ENCODE measurements at regions not wholly inside any gene's neighbourhood (a gene's known extent, or its start where the extent isn't known, plus 50 kb on each side); places are given as distances from the start of the nearest gene placed in this dataset.

DNA sequence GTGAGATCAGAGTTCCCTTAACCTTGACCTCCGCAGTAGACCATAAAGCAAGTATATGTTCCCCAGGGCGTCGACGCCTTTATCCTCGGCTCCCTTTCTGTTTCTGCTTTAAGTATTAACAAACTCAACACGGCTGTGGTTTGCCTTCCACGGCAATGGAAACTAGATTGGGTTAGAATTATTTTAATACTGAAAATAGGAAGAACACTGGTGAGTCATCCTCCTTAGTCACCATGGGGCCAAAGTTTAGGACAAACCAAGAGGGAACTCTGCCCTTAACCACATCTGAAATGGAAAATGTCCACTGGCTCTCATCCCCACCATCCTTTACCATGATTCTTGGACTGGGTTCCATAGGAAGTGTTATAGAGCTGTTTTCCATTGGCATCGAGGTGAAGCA lies 386.1 kb downstream of the ACTL7B start:
- DNase-seq (ENCODE audit: extremely low read depth, low read depth), result no peak

DNA sequence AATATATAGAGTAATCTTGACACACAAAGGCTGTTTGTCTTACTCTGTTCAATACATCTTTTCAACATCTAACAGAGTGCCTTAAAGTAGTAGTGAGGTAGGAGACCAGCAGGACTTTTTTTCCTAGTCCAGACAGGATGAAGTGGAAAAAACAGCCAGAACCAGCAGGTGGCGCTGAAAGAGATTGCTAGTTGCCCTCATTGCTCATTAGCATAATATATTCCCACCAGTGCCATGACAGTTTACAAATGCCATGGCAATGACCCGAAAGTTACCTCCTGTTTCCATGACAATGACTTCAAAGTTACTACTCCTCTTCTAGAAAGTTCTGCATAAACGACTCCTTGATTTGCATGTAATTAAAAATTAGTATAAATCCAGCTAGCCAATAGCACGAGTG lies 387.4 kb downstream of the ACTL7B start:
- no peak overlapping the region for H3K4me3 ChIP-seq (replicated peaks; ENCODE audit: low read depth, low read length)
- TF ChIP-seq, protein P1, sequence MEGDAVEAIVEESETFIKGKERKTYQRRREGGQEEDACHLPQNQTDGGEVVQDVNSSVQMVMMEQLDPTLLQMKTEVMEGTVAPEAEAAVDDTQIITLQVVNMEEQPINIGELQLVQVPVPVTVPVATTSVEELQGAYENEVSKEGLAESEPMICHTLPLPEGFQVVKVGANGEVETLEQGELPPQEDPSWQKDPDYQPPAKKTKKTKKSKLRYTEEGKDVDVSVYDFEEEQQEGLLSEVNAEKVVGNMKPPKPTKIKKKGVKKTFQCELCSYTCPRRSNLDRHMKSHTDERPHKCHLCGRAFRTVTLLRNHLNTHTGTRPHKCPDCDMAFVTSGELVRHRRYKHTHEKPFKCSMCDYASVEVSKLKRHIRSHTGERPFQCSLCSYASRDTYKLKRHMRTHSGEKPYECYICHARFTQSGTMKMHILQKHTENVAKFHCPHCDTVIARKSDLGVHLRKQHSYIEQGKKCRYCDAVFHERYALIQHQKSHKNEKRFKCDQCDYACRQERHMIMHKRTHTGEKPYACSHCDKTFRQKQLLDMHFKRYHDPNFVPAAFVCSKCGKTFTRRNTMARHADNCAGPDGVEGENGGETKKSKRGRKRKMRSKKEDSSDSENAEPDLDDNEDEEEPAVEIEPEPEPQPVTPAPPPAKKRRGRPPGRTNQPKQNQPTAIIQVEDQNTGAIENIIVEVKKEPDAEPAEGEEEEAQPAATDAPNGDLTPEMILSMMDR (IDR thresholded peaks at IDR 0.05; ENCODE audit: low read depth, low read length, missing control alignments), result peak; percentile 64
- DNase-seq (ENCODE audit: extremely low read depth, low read depth), result no peak

More for the DNA sequence above, 386.1 kb downstream of the ACTL7B start:
- TF ChIP-seq, protein P1 (IDR thresholded peaks at IDR 0.05; ENCODE audit: low read depth, low read length, missing control alignments), result no peak
- no peak overlapping the region for H3K4me3 ChIP-seq (replicated peaks; ENCODE audit: low read depth, low read length)

DNA sequence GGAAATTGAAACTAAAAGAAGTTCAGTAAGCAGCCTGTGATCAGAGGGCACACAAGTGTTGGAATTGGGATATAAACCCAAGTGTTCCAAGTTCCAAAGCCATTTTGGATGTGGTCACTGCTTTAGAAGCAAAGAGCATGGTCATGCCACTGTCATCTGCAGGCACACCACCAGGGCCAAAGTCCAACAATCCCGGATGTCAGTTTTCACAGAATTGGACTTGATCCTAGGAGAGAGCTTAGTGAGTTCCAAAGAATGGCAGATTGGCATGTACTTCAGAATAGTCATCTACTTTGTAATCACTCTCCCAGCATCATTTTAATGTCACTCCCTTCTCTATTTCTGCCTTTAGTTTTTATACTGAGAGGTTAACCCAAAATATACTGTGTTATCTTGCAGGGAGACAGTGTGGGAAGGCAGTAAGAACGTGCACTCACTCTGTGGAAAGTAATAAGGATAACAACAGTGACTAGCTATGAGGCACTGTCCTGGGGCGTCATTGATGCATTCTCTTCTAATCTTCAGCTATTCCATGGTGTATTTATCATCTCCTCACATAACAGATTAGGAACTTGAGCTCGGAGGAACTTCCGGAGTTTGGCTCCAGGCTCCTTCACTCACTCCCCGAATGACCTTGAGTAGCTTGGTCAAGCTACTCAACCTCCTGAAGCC lies 388.0 kb downstream of the ACTL7B start:
- no peak for DNase-seq (ENCODE audit: extremely low read depth, low read depth)
- H3K4me3 ChIP-seq (replicated peaks; ENCODE audit: low read depth, low read length), result no peak overlapping the region
- TF ChIP-seq, protein P1 (IDR thresholded peaks at IDR 0.05; ENCODE audit: low read depth, low read length, missing control alignments), result no peak

- DNase-seq (ENCODE audit: extremely low read depth, low read depth), result no peak
- no peak overlapping the region for H3K4me3 ChIP-seq (replicated peaks; ENCODE audit: low read depth, low read length)
- TF ChIP-seq, protein P1 (IDR thresholded peaks at IDR 0.05; ENCODE audit: low read depth, low read length, missing control alignments), result no peak
These were observed 388.6 kb downstream of the ACTL7B start for GRCh38 chr9:108467161-108467560.

- no peak for DNase-seq (ENCODE audit: extremely low read depth, low read depth)
- TF ChIP-seq, protein P1 (IDR thresholded peaks at IDR 0.05; ENCODE audit: low read depth, low read length, missing control alignments), result no peak
- no peak overlapping the region for H3K4me3 ChIP-seq (replicated peaks; ENCODE audit: low read depth, low read length)
These were observed 389.5 kb downstream of the ACTL7B start for GRCh38 chr9:108466304-108466703.

- TF ChIP-seq, protein P1 (IDR thresholded peaks at IDR 0.05; ENCODE audit: low read depth, low read length, missing control alignments), result no peak
- H3K4me3 ChIP-seq (replicated peaks; ENCODE audit: low read depth, low read length), result no peak overlapping the region
These were observed 391.7 kb downstream of the ACTL7B start for GRCh38 chr9:108463932-108464606.

More at GRCh38 chr9:108463932-108464606, 391.7 kb downstream of the ACTL7B start:
- no peak for DNase-seq (ENCODE audit: extremely low read depth, low read depth)

Measured in HFF-Myc (cell line).